SK-N-MC (cell line): ENCODE measurements at regions not wholly inside any gene's neighbourhood (a gene's known extent, or its start where the extent isn't known, plus 50 kb on each side); places are given as distances from the start of the nearest gene placed in this dataset.

Source experiments
- EZH2 ChIP-seq: fragments of 200-600 bp; sonication (generic); IDR thresholded peaks from one replicate; pipeline ENCODE4 v1.6.1; 2017; ENCODE audit warnings: antibody characterized with exemption
- POLR2AphosphoS5 ChIP-seq: IDR thresholded peaks from 2 replicates; pipeline ENCODE4 v1.6.1; 2012; ENCODE audit warnings: mild to moderate bottlenecking, low read depth, low read length, borderline replicate concordance

GRCh38 chr3:181521831-181522230, 189.9 kb upstream of the SOX2 start:
- TF ChIP-seq POLR2AphosphoS5: no peak
- no peak for TF ChIP-seq EZH2
